ENCODE measurements at regions not wholly inside any gene's neighbourhood (a gene's known extent, or its start where the extent isn't known, plus 50 kb on each side); places are given as distances from the start of the nearest gene placed in this dataset.
"Not testable (repeated sequence)": the region's sequence is repeated elsewhere in the genome, so short reads cannot be mapped to it uniquely, and the experiment has no call there.

GRCh38 chr12:43206396-43206795 is 345.6 kb downstream of the ADAMTS20 start:
- no peaks in the 10 kb centered on the region for H3K4me1 Mint-ChIP-seq
- Histone ChIP-seq H3K4me3 (no peak overlapping the region), H3K4me2 (no peak overlapping the region), H3K79me2 (ENCODE audit: low read depth) (no peaks in the 10 kb centered on the region), H3K9ac (no peak overlapping the region), H4K20me1 (ENCODE audit: low read depth) (no peaks in the 10 kb centered on the region), H3K27me3 (no peaks in the 10 kb centered on the region), H3F3A (ENCODE audit: low read depth) (no peaks in the 10 kb centered on the region), H3K36me3 (no peaks in the 10 kb centered on the region), H2AFZ (replicated peaks) (no peak overlapping the region), H3K9me3 (ENCODE audit: low read depth) (no peaks in the 10 kb centered on the region), H3K4me1 (no peaks in the 10 kb centered on the region), H3K27ac (no peak overlapping the region)
- H3K4me3 Mint-ChIP-seq: no peak overlapping the region
- peaks cover 2% of the 10 kb centered on the region for H3K36me3 Mint-ChIP-seq
- DNase-seq (ENCODE audit: low spot score): no peak
- no peaks in the 10 kb centered on the region for H3K27me3 Mint-ChIP-seq (ENCODE audit: insufficient read depth, low read depth)
- no peak overlapping the region for H3K27ac Mint-ChIP-seq
- H3K9me3 Mint-ChIP-seq: no peaks in the 10 kb centered on the region
- TF ChIP-seq CTCF (IDR thresholded peaks at IDR 0.05): no peak
- no peak for TF ChIP-seq EZH2phosphoT487 (IDR thresholded peaks at IDR 0.05)
- no peak for TF ChIP-seq EZH2 (IDR thresholded peaks at IDR 0.05)

GRCh38 chr12:43198608-43199007 is 353.4 kb downstream of the ADAMTS20 start:
- no peaks in the 10 kb centered on the region for H3K4me1 Mint-ChIP-seq
- Histone ChIP-seq H3K9me3 (ENCODE audit: low read depth) (no peaks in the 10 kb centered on the region), H3K4me3 (no peak overlapping the region), H3K9ac (no peak overlapping the region), H3K79me2 (ENCODE audit: low read depth) (no peaks in the 10 kb centered on the region), H3K4me2 (no peak overlapping the region), H2AFZ (replicated peaks) (no peak overlapping the region), H4K20me1 (ENCODE audit: low read depth) (no peaks in the 10 kb centered on the region), H3K27ac (no peak overlapping the region), H3K27me3 (no peaks in the 10 kb centered on the region), H3F3A (ENCODE audit: low read depth) (no peaks in the 10 kb centered on the region), H3K4me1 (no peaks in the 10 kb centered on the region), H3K36me3 (no peaks in the 10 kb centered on the region)
- no peak overlapping the region for H3K27ac Mint-ChIP-seq
- H3K36me3 Mint-ChIP-seq: peaks cover 2% of the 10 kb centered on the region
- no peak overlapping the region for H3K4me3 Mint-ChIP-seq
- DNase-seq (ENCODE audit: low spot score): no peak
- H3K9me3 Mint-ChIP-seq: no peaks in the 10 kb centered on the region
- no peaks in the 10 kb centered on the region for H3K27me3 Mint-ChIP-seq (ENCODE audit: insufficient read depth, low read depth)
- TF ChIP-seq CTCF (IDR thresholded peaks at IDR 0.05): no peak
- no peak for TF ChIP-seq EZH2phosphoT487 (IDR thresholded peaks at IDR 0.05)
- no peak for TF ChIP-seq EZH2 (IDR thresholded peaks at IDR 0.05)

GRCh38 chr12:43196268-43196907 is 355.6 kb downstream of the ADAMTS20 start:
- peak overlapping the region; percentile 30 for H2AFZ ChIP-seq (replicated peaks)
- H3K27ac ChIP-seq: no peak overlapping the region
- Mint-ChIP-seq H3K36me3 (no peaks in the 10 kb centered on the region), H3K9me3 (no peaks in the 10 kb centered on the region), H3K27me3 (ENCODE audit: insufficient read depth, low read depth) (no peaks in the 10 kb centered on the region), H3K27ac (no peak overlapping the region), H3K4me3 (no peak overlapping the region), H3K4me1 (no peaks in the 10 kb centered on the region)
- no peaks in the 10 kb centered on the region for H3F3A ChIP-seq (ENCODE audit: low read depth)
- no peaks in the 10 kb centered on the region for H3K36me3 ChIP-seq
- H3K4me1 ChIP-seq: no peaks in the 10 kb centered on the region
- H3K79me2 ChIP-seq (ENCODE audit: low read depth): no peaks in the 10 kb centered on the region
- DNase-seq (ENCODE audit: low spot score): no peak
- no peak overlapping the region for H3K4me2 ChIP-seq
- H4K20me1 ChIP-seq (ENCODE audit: low read depth): no peaks in the 10 kb centered on the region
- no peaks in the 10 kb centered on the region for H3K27me3 ChIP-seq
- H3K9ac ChIP-seq: no peak overlapping the region
- TF ChIP-seq CTCF (IDR thresholded peaks at IDR 0.05): no peak
- no peak for TF ChIP-seq EZH2 (IDR thresholded peaks at IDR 0.05)
- no peak for TF ChIP-seq EZH2phosphoT487 (IDR thresholded peaks at IDR 0.05)
- H3K9me3 ChIP-seq (ENCODE audit: low read depth): no peaks in the 10 kb centered on the region
- H3K4me3 ChIP-seq: no peak overlapping the region

- DNase-seq (ENCODE audit: low spot score); H3K9ac ChIP-seq; H4K20me1 ChIP-seq (ENCODE audit: low read depth); H3K4me3 Mint-ChIP-seq; H3K36me3 ChIP-seq; H3K36me3 Mint-ChIP-seq; H3K4me1 Mint-ChIP-seq; H3F3A ChIP-seq (ENCODE audit: low read depth); H3K27me3 Mint-ChIP-seq (ENCODE audit: insufficient read depth, low read depth); H2AFZ ChIP-seq (replicated peaks); H3K9me3 Mint-ChIP-seq; H3K4me2 ChIP-seq; H3K4me3 ChIP-seq; H3K9me3 ChIP-seq (ENCODE audit: low read depth); H3K27me3 ChIP-seq; H3K27ac ChIP-seq; H3K4me1 ChIP-seq; H3K27ac Mint-ChIP-seq; H3K79me2 ChIP-seq (ENCODE audit: low read depth): not testable (repeated sequence)
These were observed 358.9 kb downstream of the ADAMTS20 start for GRCh38 chr12:43193096-43193495.

GRCh38 chr12:43192442-43192841 is 359.6 kb downstream of the ADAMTS20 start:
- H3K27me3 ChIP-seq; H3K36me3 Mint-ChIP-seq; H3K27ac ChIP-seq; H3K9me3 ChIP-seq (ENCODE audit: low read depth); H3K27ac Mint-ChIP-seq; H3F3A ChIP-seq (ENCODE audit: low read depth); H3K9me3 Mint-ChIP-seq; H3K4me3 Mint-ChIP-seq; H3K4me1 Mint-ChIP-seq; H4K20me1 ChIP-seq (ENCODE audit: low read depth); H3K4me2 ChIP-seq; H3K4me1 ChIP-seq; H3K27me3 Mint-ChIP-seq (ENCODE audit: insufficient read depth, low read depth); H3K9ac ChIP-seq; H3K79me2 ChIP-seq (ENCODE audit: low read depth); DNase-seq (ENCODE audit: low spot score); H3K36me3 ChIP-seq; H2AFZ ChIP-seq (replicated peaks); H3K4me3 ChIP-seq: not testable (repeated sequence)
